ENCODE measurements at regions not wholly inside any gene's neighbourhood (a gene's known extent, or its start where the extent isn't known, plus 50 kb on each side); places are given as distances from the start of the nearest gene placed in this dataset.

DNA sequence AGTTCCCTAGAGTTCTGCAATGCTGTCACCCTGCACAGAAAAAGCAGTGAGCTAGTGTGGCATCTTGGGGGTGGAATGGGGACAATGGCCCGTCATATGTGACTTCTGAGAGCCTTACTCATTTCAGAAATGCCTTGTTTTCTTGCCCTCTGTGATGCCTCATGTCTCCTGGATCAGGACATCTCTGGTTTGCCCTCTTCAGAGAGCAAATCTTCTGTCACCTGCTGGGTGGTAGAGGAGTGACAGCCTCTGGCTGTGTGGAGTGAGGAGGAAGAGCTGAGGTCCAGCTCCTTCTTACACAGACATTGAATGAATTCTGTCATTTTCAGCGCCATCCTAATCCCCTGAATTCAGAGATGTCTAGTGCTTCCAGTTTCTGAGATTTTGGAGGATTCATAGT, 55.6 kb upstream of the PHLPP1 start:
- H3K79me2 ChIP-seq (ENCODE audit: low read length): no peaks in the 10 kb centered on the region
- no peak overlapping the region for H3K4me2 ChIP-seq (ENCODE audit: low read length)
- no peak overlapping the region for H3K9ac ChIP-seq (ENCODE audit: low read length)
- TF ChIP-seq EZH2phosphoT487 (IDR thresholded peaks at IDR 0.05; ENCODE audit: low read depth): no peak
- TF ChIP-seq, protein P1, sequence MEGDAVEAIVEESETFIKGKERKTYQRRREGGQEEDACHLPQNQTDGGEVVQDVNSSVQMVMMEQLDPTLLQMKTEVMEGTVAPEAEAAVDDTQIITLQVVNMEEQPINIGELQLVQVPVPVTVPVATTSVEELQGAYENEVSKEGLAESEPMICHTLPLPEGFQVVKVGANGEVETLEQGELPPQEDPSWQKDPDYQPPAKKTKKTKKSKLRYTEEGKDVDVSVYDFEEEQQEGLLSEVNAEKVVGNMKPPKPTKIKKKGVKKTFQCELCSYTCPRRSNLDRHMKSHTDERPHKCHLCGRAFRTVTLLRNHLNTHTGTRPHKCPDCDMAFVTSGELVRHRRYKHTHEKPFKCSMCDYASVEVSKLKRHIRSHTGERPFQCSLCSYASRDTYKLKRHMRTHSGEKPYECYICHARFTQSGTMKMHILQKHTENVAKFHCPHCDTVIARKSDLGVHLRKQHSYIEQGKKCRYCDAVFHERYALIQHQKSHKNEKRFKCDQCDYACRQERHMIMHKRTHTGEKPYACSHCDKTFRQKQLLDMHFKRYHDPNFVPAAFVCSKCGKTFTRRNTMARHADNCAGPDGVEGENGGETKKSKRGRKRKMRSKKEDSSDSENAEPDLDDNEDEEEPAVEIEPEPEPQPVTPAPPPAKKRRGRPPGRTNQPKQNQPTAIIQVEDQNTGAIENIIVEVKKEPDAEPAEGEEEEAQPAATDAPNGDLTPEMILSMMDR (IDR thresholded peaks at IDR 0.05; ENCODE audit: low read depth, low read length): no peak
- H2AFZ ChIP-seq (ENCODE audit: low read depth, low read length): no peak overlapping the region
- H3K27ac ChIP-seq (ENCODE audit: low read length): no peak overlapping the region
- no peaks in the 10 kb centered on the region for H3K4me1 ChIP-seq (ENCODE audit: low read length)
- H3K36me3 ChIP-seq (replicated peaks; ENCODE audit: low read depth, low read length): no peaks in the 10 kb centered on the region
- H4K20me1 ChIP-seq (ENCODE audit: insufficient read depth, low read length): no peaks in the 10 kb centered on the region
- H3K9me3 ChIP-seq (ENCODE audit: insufficient read depth, low read length): no peaks in the 10 kb centered on the region
- no peak overlapping the region for H3K4me3 ChIP-seq (ENCODE audit: low read length)
- H3K27me3 ChIP-seq (ENCODE audit: low read depth, low read length): no peaks in the 10 kb centered on the region

DNA sequence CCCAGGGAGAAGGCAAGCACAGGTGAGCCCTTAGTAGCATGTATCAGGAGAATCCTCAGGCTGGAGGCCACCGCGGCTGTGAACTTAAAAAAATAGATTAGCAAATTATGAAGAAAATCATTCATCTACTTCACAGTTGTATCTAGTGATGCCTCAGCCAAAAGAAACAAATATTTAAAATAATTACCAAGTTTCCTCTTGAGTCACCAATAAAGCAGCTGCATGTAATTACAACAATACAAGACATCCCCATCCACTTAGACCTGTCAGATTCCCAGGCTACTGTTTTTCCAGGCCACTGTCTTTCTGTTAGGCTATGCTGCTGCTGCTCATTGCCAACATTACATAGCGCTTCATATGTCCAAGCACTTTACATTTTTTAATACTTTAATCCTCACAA, 54.6 kb upstream of the PHLPP1 start:
- Histone ChIP-seq H4K20me1 (ENCODE audit: insufficient read depth, low read length) (no peaks in the 10 kb centered on the region), H3K4me1 (ENCODE audit: low read length) (no peaks in the 10 kb centered on the region)

DNA sequence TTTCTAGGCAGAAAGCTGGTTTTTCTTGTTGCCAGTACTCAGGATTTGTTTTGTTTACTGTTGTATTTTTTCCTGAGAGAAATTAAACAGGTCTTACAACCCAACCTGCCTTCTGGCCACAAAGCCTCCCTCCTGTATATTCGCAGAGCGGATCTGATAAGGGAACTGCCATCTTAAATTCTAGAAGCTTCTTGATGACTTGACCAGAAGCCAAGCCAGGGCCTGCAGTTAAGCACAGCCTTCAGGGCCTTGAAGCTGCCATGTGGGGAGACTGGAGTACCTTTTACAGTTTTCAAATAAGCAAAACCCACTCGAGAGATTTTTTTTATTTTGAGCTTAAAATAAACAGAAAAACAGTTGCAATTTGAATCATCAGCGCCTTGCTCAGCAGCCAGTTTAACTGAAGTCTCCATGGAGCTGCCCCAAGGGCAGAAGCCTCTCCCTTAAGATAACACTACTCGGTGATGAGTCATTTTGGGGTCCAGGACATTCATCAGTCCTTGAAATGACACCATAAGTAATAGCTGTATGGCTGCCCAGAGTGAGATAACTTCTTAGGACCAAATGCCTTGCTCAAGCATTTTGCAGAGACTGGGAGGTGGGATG, 51.5 kb upstream of the PHLPP1 start:
- Histone ChIP-seq H3K27me3 (ENCODE audit: low read depth, low read length) (no peaks in the 10 kb centered on the region), H3K79me2 (ENCODE audit: low read length) (no peaks in the 10 kb centered on the region), H3K27ac (ENCODE audit: low read length) (no peak overlapping the region), H3K36me3 (replicated peaks; ENCODE audit: low read depth, low read length) (no peaks in the 10 kb centered on the region), H3K4me1 (ENCODE audit: low read length) (no peaks in the 10 kb centered on the region), H4K20me1 (ENCODE audit: insufficient read depth, low read length) (no peaks in the 10 kb centered on the region), H2AFZ (ENCODE audit: low read depth, low read length) (no peak overlapping the region), H3K4me3 (ENCODE audit: low read length) (no peak overlapping the region), H3K9ac (ENCODE audit: low read length) (no peak overlapping the region), H3K4me2 (ENCODE audit: low read length) (no peak overlapping the region), H3K9me3 (ENCODE audit: insufficient read depth, low read length) (no peaks in the 10 kb centered on the region)
- TF ChIP-seq, protein P1 (IDR thresholded peaks at IDR 0.05; ENCODE audit: low read depth, low read length): no peak
- no peak for TF ChIP-seq EZH2phosphoT487 (IDR thresholded peaks at IDR 0.05; ENCODE audit: low read depth)

More for the DNA sequence above, 54.6 kb upstream of the PHLPP1 start:
- no peak overlapping the region for H2AFZ ChIP-seq (ENCODE audit: low read depth, low read length)
- TF ChIP-seq EZH2phosphoT487 (IDR thresholded peaks at IDR 0.05; ENCODE audit: low read depth): no peak
- TF ChIP-seq, protein P1 (IDR thresholded peaks at IDR 0.05; ENCODE audit: low read depth, low read length): no peak
- H3K79me2 ChIP-seq (ENCODE audit: low read length): no peaks in the 10 kb centered on the region
- no peaks in the 10 kb centered on the region for H3K9me3 ChIP-seq (ENCODE audit: insufficient read depth, low read length)
- H3K27me3 ChIP-seq (ENCODE audit: low read depth, low read length): no peaks in the 10 kb centered on the region
- no peak overlapping the region for H3K27ac ChIP-seq (ENCODE audit: low read length)
- no peak overlapping the region for H3K4me3 ChIP-seq (ENCODE audit: low read length)
- no peak overlapping the region for H3K9ac ChIP-seq (ENCODE audit: low read length)
- H3K36me3 ChIP-seq (replicated peaks; ENCODE audit: low read depth, low read length): no peaks in the 10 kb centered on the region
- H3K4me2 ChIP-seq (ENCODE audit: low read length): no peak overlapping the region

DNA sequence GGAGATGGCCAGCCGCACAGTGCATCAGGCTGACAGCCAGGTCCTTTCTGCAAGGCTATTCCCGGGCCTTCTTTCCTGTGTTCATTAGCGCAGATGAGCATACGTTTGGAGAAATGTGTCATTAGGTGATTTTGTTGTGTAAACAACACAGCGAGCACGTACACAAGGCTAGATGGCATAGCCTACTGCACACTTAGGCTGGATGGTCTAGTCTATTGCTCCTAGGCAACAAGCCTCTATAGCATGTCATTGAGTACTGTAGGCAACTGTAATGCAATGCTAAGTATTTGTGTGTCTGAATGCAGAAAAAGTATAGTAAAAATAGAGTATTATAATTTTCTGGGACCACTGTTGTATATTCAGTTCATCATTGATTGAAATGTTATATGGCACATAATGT, 50.9 kb upstream of the PHLPP1 start:
- Histone ChIP-seq H3K4me2 (ENCODE audit: low read length) (no peak overlapping the region), H3K36me3 (replicated peaks; ENCODE audit: low read depth, low read length) (no peaks in the 10 kb centered on the region), H3K4me3 (ENCODE audit: low read length) (no peak overlapping the region), H3K27me3 (ENCODE audit: low read depth, low read length) (no peaks in the 10 kb centered on the region), H4K20me1 (ENCODE audit: insufficient read depth, low read length) (no peaks in the 10 kb centered on the region), H3K9me3 (ENCODE audit: insufficient read depth, low read length) (no peaks in the 10 kb centered on the region), H3K27ac (ENCODE audit: low read length) (no peak overlapping the region), H3K9ac (ENCODE audit: low read length) (no peak overlapping the region), H3K79me2 (ENCODE audit: low read length) (no peaks in the 10 kb centered on the region), H3K4me1 (ENCODE audit: low read length) (no peaks in the 10 kb centered on the region), H2AFZ (ENCODE audit: low read depth, low read length) (no peak overlapping the region)
- TF ChIP-seq, protein P1 (IDR thresholded peaks at IDR 0.05; ENCODE audit: low read depth, low read length): no peak
- no peak for TF ChIP-seq EZH2phosphoT487 (IDR thresholded peaks at IDR 0.05; ENCODE audit: low read depth)
